ENCODE measurements at regions not wholly inside any gene's neighbourhood (a gene's known extent, or its start where the extent isn't known, plus 50 kb on each side); places are given as distances from the start of the nearest gene placed in this dataset.

- Histone ChIP-seq H3K36me3 (ENCODE audit: control insufficient read depth in 4 of 4, insufficient read depth in 4 of 4, low read length in 4 of 4) (no peaks in the 10 kb centered on the region), H3K27me3 (ENCODE audit: control insufficient read depth in 3 of 3, insufficient read depth in 3 of 3, low read length in 2 of 3) (no peaks in the 10 kb centered on the region), H3K27ac (ENCODE audit: low read depth in 1 of 2, low read length in 1 of 2) (no peak overlapping the region), H3K4me1 (ENCODE audit: control insufficient read depth in 5 of 5, insufficient read depth in 5 of 5, low read length in 5 of 5) (no peaks in the 10 kb centered on the region), H3K9me3 (ENCODE audit: control insufficient read depth in 4 of 4, insufficient read depth in 3 of 4, low read length in 3 of 4) (no peaks in the 10 kb centered on the region), H3K9ac (ENCODE audit: insufficient read depth in 1 of 2, low read length in 2 of 2) (no peak overlapping the region), H3K4me3 (no peak overlapping the region)
- DNase-seq (no peak), ATAC-seq (ENCODE audit: insufficient read depth, low FRiP score) (no peak)
- no peak for TF ChIP-seq CTCF (IDR thresholded peaks at IDR 0.05; ENCODE audit: control extremely low read depth, extremely low read depth)
Observed at GRCh38 chr12:90360300-90360699, 594.7 kb downstream of the CCER1 start.

- Histone ChIP-seq H3K36me3 (ENCODE audit: control insufficient read depth in 4 of 4, insufficient read depth in 4 of 4, low read length in 4 of 4) (no peaks in the 10 kb centered on the region), H3K4me3 (no peak overlapping the region), H3K4me1 (ENCODE audit: control insufficient read depth in 5 of 5, insufficient read depth in 5 of 5, low read length in 5 of 5) (no peaks in the 10 kb centered on the region), H3K27me3 (ENCODE audit: control insufficient read depth in 3 of 3, insufficient read depth in 3 of 3, low read length in 2 of 3) (no peaks in the 10 kb centered on the region), H3K9ac (ENCODE audit: insufficient read depth in 1 of 2, low read length in 2 of 2) (no peak overlapping the region), H3K27ac (ENCODE audit: low read depth in 1 of 2, low read length in 1 of 2) (no peak overlapping the region), H3K9me3 (ENCODE audit: control insufficient read depth in 4 of 4, insufficient read depth in 3 of 4, low read length in 3 of 4) (no peaks in the 10 kb centered on the region)
- TF ChIP-seq CTCF (IDR thresholded peaks at IDR 0.05; ENCODE audit: control extremely low read depth, extremely low read depth): no peak
- DNase-seq (no peak), ATAC-seq (ENCODE audit: insufficient read depth, low FRiP score) (no peak)
- 90% methylated on average over 8 of the region's 8 CpGs for WGBS, 2 donors
Observed at GRCh38 chr12:90355711-90356355, 599.1 kb downstream of the CCER1 start.

GRCh38 chr12:90343966-90344365, 611.0 kb downstream of the CCER1 start:
- peaks cover 0 to 3% (median 0%) of the 10 kb centered on the region in 5 donors for H3K4me1 ChIP-seq (ENCODE audit: control insufficient read depth in 5 of 5, insufficient read depth in 5 of 5, low read length in 5 of 5)
- DNase-seq: no peak

More at GRCh38 chr12:90343966-90344365, 611.0 kb downstream of the CCER1 start:
- H3K36me3 ChIP-seq (ENCODE audit: control insufficient read depth in 4 of 4, insufficient read depth in 4 of 4, low read length in 4 of 4): no peaks in the 10 kb centered on the region
- H3K9me3 ChIP-seq (ENCODE audit: control insufficient read depth in 4 of 4, insufficient read depth in 3 of 4, low read length in 3 of 4): no peaks in the 10 kb centered on the region
- no peaks in the 10 kb centered on the region for H3K27me3 ChIP-seq (ENCODE audit: control insufficient read depth in 3 of 3, insufficient read depth in 3 of 3, low read length in 2 of 3)
- no peak overlapping the region for H3K4me3 ChIP-seq
- H3K27ac ChIP-seq (ENCODE audit: low read depth in 1 of 2, low read length in 1 of 2): no peak overlapping the region
- WGBS, 2 donors: 83 to 93% methylated on average over 2 of the region's 2 CpGs
- ATAC-seq (ENCODE audit: insufficient read depth, low FRiP score): no peak
- no peak for TF ChIP-seq CTCF (IDR thresholded peaks at IDR 0.05; ENCODE audit: control extremely low read depth, extremely low read depth)
- H3K9ac ChIP-seq (ENCODE audit: insufficient read depth in 1 of 2, low read length in 2 of 2): no peak overlapping the region

Measured in lung (tissue), 11 donors.